ENCODE measurements at regions not wholly inside any gene's neighbourhood (a gene's known extent, or its start where the extent isn't known, plus 50 kb on each side); places are given as distances from the start of the nearest gene placed in this dataset.

GRCh38 chr18:57951117-57951796 is 92.8 kb upstream of the NEDD4L start:
- intact Hi-C loops (cut with micrococcal nuclease), result no loop called here
- CTCF ChIA-PET, result interaction anchor here (1.8 kb wide), 1 partner anchor 7 kb away, joined by 7 read pairs; no protein-coding TSS in a partner anchor
- no peak for ATAC-seq

More at GRCh38 chr18:57951117-57951796, 92.8 kb upstream of the NEDD4L start:
- Histone ChIP-seq H2AFZ (ENCODE audit: low read depth, low read length, poor library complexity, severe bottlenecking) (no peak overlapping the region), H3K4me1 (ENCODE audit: control insufficient read depth in 1 of 2, insufficient read depth in 2 of 2, low read length in 2 of 2) (no peaks in the 10 kb centered on the region), H4K20me1 (ENCODE audit: insufficient read depth) (no peaks in the 10 kb centered on the region), H3K27me3 (ENCODE audit: insufficient read depth, low read length) (peaks cover 3% of the 10 kb centered on the region; the same call in 1 of the 2 replicates), H3K4me2 (ENCODE audit: low read length) (no peak overlapping the region), H3K79me2 (ENCODE audit: insufficient read depth, low read length) (no peaks in the 10 kb centered on the region), H3K9me2 (ENCODE audit: insufficient read depth) (no peaks in the 10 kb centered on the region), H3K9me3 (ENCODE audit: control insufficient read depth in 1 of 2, insufficient read depth in 1 of 2, low read depth in 1 of 2, low read length in 2 of 2) (no peaks in the 10 kb centered on the region), H3K27ac (ENCODE audit: low read depth, low read length) (no peak overlapping the region), H3K9ac (ENCODE audit: low read length) (no peak overlapping the region), H3K4me3 (replicated peaks in 1 of 2; ENCODE audit: low read depth in 1 of 2, low read length in 2 of 2) (no peak overlapping the region), H3K36me3 (ENCODE audit: control insufficient read depth in 1 of 2, insufficient read depth in 2 of 2, low read length in 2 of 2) (no peaks in the 10 kb centered on the region)
- POLR2A ChIA-PET, result no interaction called here
- BruUV-seq (replicated peaks), result no TSS peak
- DNase-seq (ENCODE audit: low read depth, low spot score), result no peak
- TF ChIP-seq EGR1 (IDR thresholded peaks at IDR 0.05; ENCODE audit: low read depth) (no peak), YY1 (IDR thresholded peaks at IDR 0.05; ENCODE audit: extremely low read depth, insufficient replicate concordance, low read depth, low read length) (no peak), REST (IDR thresholded peaks at IDR 0.05; ENCODE audit: low read depth) (no peak), FOSL1 (IDR thresholded peaks at IDR 0.05; ENCODE audit: low read depth) (no peak), POLR2A (IDR thresholded peaks at IDR 0.05; ENCODE audit: borderline replicate concordance, extremely low read depth, insufficient read depth, insufficient read length) (no peak), CBX3 (IDR thresholded peaks at IDR 0.05; ENCODE audit: low read depth) (no peak), RAD21 (IDR thresholded peaks at IDR 0.05; ENCODE audit: low read depth) (no peak)
- RAD21 ChIA-PET (ENCODE audit: low non-redundant PET in 1 of 2, low total read pairs in 2 of 2, uncharacterized antibody in 2 of 2, unreplicated experiment in 2 of 2), result no interaction called here
